ENCODE measurements at regions not wholly inside any gene's neighbourhood (a gene's known extent, or its start where the extent isn't known, plus 50 kb on each side); places are given as distances from the start of the nearest gene placed in this dataset.

GRCh38 chr17:6011206-6011605 is 59.0 kb upstream of the WSCD1 start:
- Histone ChIP-seq H3K4me2 (ENCODE audit: control insufficient read depth, extremely low read depth, insufficient read depth, low read depth, low read length) (no peak overlapping the region), H3K9ac (ENCODE audit: control insufficient read depth, extremely low read depth, insufficient read depth, low read length) (no peak overlapping the region), H3K4me3 (ENCODE audit: control insufficient read depth in 2 of 3, extremely low read depth in 1 of 3, insufficient read depth in 2 of 3, low read depth in 1 of 3, low read length in 3 of 3) (no peak overlapping the region), H3K9me3 (ENCODE audit: control insufficient read depth, low read depth, low read length) (no peaks in the 10 kb centered on the region), H3K27ac (ENCODE audit: control insufficient read depth, insufficient read depth, low read length) (no peak overlapping the region), H3K36me3 (ENCODE audit: control insufficient read depth in 2 of 2, extremely low read depth in 1 of 2, insufficient read depth in 2 of 2, low read length in 2 of 2) (no peaks in the 10 kb centered on the region), H3K79me2 (ENCODE audit: control insufficient read depth, insufficient read depth, low read length) (no peaks in the 10 kb centered on the region), H3K9me1 (ENCODE audit: control insufficient read depth, extremely low read depth, insufficient read depth, low read length) (no peaks in the 10 kb centered on the region), H3K27me3 (ENCODE audit: control insufficient read depth, extremely low read depth, insufficient read depth, low read length) (no peaks in the 10 kb centered on the region), H3K4me1 (ENCODE audit: control insufficient read depth, extremely low read depth, insufficient read depth, low read length) (no peaks in the 10 kb centered on the region), H4K20me1 (ENCODE audit: control insufficient read depth, extremely low read depth, insufficient read depth, low read length) (no peaks in the 10 kb centered on the region), H2AFZ (ENCODE audit: control insufficient read depth, low read length) (no peak overlapping the region)
- TF ChIP-seq CTCF (optimal IDR thresholded peaks at IDR 0.05 in 1 of 3, IDR thresholded peaks at IDR 0.05 in 1 of 3, conservative IDR thresholded peaks at IDR 0.05 in 1 of 3; ENCODE audit: extremely low read depth in 1 of 3, insufficient read depth in 2 of 3, low read length in 3 of 3) (no peak), EZH2 (IDR thresholded peaks at IDR 0.05; ENCODE audit: low read length) (no peak)
- dilution Hi-C loops (cut with MboI; ENCODE audit: extremely low pct_ligation_motif_present, low sequenced_read_pairs): no loop called here
- FAIRE-seq: no peak
- no peak for DNase-seq (ENCODE audit: low read depth, low spot score)

- TF ChIP-seq EZH2 (IDR thresholded peaks at IDR 0.05; ENCODE audit: low read length) (no peak), CTCF (optimal IDR thresholded peaks at IDR 0.05 in 1 of 3, IDR thresholded peaks at IDR 0.05 in 1 of 3, conservative IDR thresholded peaks at IDR 0.05 in 1 of 3; ENCODE audit: extremely low read depth in 1 of 3, insufficient read depth in 2 of 3, low read length in 3 of 3) (no peak)
- no peaks in the 10 kb centered on the region for H3K36me3 ChIP-seq (ENCODE audit: control insufficient read depth in 2 of 2, extremely low read depth in 1 of 2, insufficient read depth in 2 of 2, low read length in 2 of 2)
- H3K4me3 ChIP-seq (ENCODE audit: control insufficient read depth in 2 of 3, extremely low read depth in 1 of 3, insufficient read depth in 2 of 3, low read depth in 1 of 3, low read length in 3 of 3): no peak overlapping the region
- DNase-seq (ENCODE audit: low read depth, low spot score) (no peak), FAIRE-seq (no peak)
- H4K20me1 ChIP-seq (ENCODE audit: control insufficient read depth, extremely low read depth, insufficient read depth, low read length): no peaks in the 10 kb centered on the region
- H3K4me2 ChIP-seq (ENCODE audit: control insufficient read depth, extremely low read depth, insufficient read depth, low read depth, low read length): no peak overlapping the region
- H3K9me1 ChIP-seq (ENCODE audit: control insufficient read depth, extremely low read depth, insufficient read depth, low read length): no peaks in the 10 kb centered on the region
- dilution Hi-C loops (cut with MboI; ENCODE audit: extremely low pct_ligation_motif_present, low sequenced_read_pairs): no loop called here
- no peaks in the 10 kb centered on the region for H3K4me1 ChIP-seq (ENCODE audit: control insufficient read depth, extremely low read depth, insufficient read depth, low read length)
- no peaks in the 10 kb centered on the region for H3K79me2 ChIP-seq (ENCODE audit: control insufficient read depth, insufficient read depth, low read length)
- H3K27me3 ChIP-seq (ENCODE audit: control insufficient read depth, extremely low read depth, insufficient read depth, low read length): no peaks in the 10 kb centered on the region
- no peaks in the 10 kb centered on the region for H3K9me3 ChIP-seq (ENCODE audit: control insufficient read depth, low read depth, low read length)
- H3K27ac ChIP-seq (ENCODE audit: control insufficient read depth, insufficient read depth, low read length): no peak overlapping the region
- H2AFZ ChIP-seq (ENCODE audit: control insufficient read depth, low read length): no peak overlapping the region
- H3K9ac ChIP-seq (ENCODE audit: control insufficient read depth, extremely low read depth, insufficient read depth, low read length): no peak overlapping the region
These were observed 51.4 kb upstream of the WSCD1 start for GRCh38 chr17:6018788-6019187.

All from keratinocyte (primary cell).